Stimulated activated naive CD8-positive, alpha-beta T cell treated with anti-CD3 and anti-CD28 coated beads, Interleukin-15, Interleukin-2, amounts not matched to agents 100 ng/mL and 50 ng/mL, for 24 hours (primary cell): ENCODE measurements at regions not wholly inside any gene's neighbourhood (a gene's known extent, or its start where the extent isn't known, plus 50 kb on each side); places are given as distances from the start of the nearest gene placed in this dataset.

Experiments used
- H3K27ac Mint-ChIP-seq: one replicate; pipeline ENCODE4 v1.8.0; 2021; ENCODE audit warnings: mild to moderate bottlenecking, mixed read lengths
- H3K27me3 Mint-ChIP-seq: one replicate; pipeline ENCODE4 v1.8.0; 2021; ENCODE audit warnings: mixed read lengths
- H3K36me3 Mint-ChIP-seq: one replicate; pipeline ENCODE4 v1.8.0; 2021; ENCODE audit warnings: low read depth, mixed read lengths
- H3K4me1 Mint-ChIP-seq: one replicate; pipeline ENCODE4 v1.8.0; 2021; ENCODE audit warnings: low read depth, mixed read lengths
- H3K4me3 Mint-ChIP-seq: one replicate; pipeline ENCODE4 v1.8.0; 2021; ENCODE audit warnings: mild to moderate bottlenecking, mixed read lengths
- H3K9me3 Mint-ChIP-seq: one replicate; pipeline ENCODE4 v1.8.0; 2021; ENCODE audit warnings: mixed read lengths

DNA sequence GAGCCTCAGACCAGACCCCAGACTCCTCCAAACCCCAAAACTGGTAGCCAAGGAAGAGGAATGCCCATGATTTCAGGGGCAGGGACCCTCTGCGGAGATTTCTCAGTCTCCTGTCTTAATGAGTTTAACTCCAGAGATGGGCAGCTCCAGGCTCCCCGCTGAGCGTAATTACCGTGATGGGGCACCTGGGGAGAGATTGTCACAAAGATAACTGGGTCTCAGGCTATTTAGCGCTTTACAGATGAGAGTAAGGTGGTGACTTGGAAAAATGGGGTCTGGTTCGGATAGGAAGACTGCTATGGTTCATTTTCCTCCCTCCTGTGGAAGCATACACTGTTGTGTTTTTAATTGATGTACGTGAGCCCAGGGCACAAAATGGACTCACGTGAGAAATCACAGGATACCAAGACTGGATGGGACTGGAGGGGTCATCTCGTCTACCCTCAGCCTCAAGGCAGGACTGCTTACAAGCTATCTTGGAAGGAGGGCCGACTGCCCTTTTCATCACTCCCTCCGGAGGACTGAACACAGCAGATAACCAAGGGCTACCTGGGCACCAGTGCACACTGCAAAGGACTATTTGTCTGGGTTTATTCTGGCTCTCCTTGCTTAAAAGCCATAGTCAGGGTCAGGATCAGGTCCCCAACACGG is 427.8 kb downstream of the ZNF521 start:
- Mint-ChIP-seq H3K4me3 (no peak overlapping the region), H3K9me3 (no peaks in the 10 kb centered on the region), H3K27me3 (no peaks in the 10 kb centered on the region), H3K27ac (no peak overlapping the region), H3K36me3 (no peaks in the 10 kb centered on the region), H3K4me1 (peaks cover 21% of the 10 kb centered on the region)

DNA sequence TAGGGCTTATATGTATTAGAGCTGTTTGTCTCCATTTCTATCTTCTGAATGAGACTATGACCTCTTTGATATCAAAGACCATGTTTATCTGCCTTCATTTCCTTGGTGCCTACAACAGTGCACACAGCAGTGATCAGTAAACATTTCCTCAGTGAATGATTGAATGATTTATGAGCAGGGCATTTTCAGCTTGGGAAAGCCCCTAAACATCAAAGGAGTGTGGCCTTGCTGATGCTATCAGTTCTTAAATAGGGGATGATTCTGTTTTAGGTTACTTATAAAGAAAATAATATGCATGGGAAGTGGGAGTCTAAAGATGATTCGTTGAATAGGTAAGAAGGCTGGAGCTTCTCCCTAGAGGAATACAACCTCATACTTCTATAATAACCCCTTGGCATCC is 425.3 kb downstream of the ZNF521 start:
- Mint-ChIP-seq H3K36me3 (no peaks in the 10 kb centered on the region), H3K9me3 (no peaks in the 10 kb centered on the region), H3K4me3 (no peak overlapping the region), H3K27me3 (no peaks in the 10 kb centered on the region), H3K27ac (no peak overlapping the region), H3K4me1 (peaks cover 21% of the 10 kb centered on the region)

DNA sequence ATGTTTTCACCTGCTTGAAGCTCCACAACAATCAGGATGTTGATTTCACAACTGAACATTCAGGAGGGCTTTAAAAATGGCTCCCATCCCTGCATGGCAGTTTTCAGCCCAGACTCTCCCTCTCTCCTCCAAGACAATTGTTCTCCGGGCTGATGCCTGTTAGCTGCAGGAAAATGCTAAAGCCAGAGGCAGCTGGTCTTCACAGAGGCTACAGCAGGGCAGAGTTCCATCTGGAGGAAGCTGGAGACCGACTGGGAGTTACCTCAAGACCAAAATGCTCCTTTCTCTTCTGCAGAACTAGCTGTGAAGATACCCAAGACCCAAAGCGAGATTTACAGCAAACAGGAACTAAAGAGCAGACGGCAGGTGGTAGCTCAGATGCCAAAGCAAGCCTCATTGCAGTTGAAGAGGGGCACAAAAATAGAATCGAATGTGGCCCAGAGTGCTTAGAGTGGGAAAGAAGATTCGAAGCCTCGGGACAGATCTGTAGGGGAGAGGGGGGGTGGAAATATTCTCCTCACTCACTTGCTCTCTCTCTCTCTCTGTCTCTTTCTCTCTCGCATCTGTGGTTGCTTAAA is 423.6 kb downstream of the ZNF521 start:
- Mint-ChIP-seq H3K9me3 (no peaks in the 10 kb centered on the region), H3K4me1 (peaks cover 16% of the 10 kb centered on the region), H3K36me3 (no peaks in the 10 kb centered on the region), H3K27ac (no peak overlapping the region), H3K27me3 (no peaks in the 10 kb centered on the region), H3K4me3 (no peak overlapping the region)

DNA sequence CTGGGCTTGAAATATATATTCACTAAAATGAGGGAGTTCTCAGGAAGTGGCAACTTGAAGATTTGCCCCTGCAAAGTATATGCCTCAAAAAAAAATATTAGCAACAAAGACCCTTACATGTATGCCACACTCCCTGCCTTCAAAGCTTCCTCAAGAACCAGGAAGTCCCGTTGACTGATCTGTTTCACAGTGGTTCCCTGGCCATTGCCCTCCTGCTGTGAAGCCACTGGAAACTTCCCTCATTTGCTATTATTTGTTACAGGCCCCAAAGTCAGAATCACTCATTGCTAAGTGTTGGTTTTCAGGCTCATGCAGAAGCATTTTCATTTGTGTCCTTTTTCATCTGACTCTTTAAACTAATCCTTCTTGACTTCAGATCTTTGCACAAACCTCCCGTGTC is 421.5 kb downstream of the ZNF521 start:
- peaks cover 13% of the 10 kb centered on the region for H3K4me1 Mint-ChIP-seq
- H3K27ac Mint-ChIP-seq = no peak overlapping the region

DNA sequence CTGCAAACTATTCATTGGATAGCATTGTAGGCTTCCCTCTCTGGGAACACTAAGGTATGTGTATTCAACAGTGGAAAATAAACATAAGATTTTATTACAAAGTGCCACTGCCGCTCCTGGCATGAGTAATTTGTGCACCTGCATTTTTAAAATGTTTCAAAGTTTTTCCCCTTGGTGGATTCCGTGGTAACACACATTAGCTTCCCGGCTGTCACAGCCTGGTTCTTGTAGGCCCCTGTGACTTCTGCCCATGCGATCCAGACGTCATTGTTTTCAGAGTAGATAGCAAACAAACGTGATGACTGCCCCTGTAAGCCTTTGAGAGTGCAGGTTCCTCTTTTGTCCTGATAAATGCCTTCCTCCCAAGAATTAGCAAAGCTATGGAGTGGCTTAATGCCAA is 421.0 kb downstream of the ZNF521 start:
- Mint-ChIP-seq H3K4me3 (no peak overlapping the region), H3K4me1 (peaks cover 13% of the 10 kb centered on the region), H3K9me3 (no peaks in the 10 kb centered on the region), H3K27me3 (no peaks in the 10 kb centered on the region), H3K27ac (no peak overlapping the region), H3K36me3 (no peaks in the 10 kb centered on the region)

More for the DNA sequence above, 421.5 kb downstream of the ZNF521 start:
- Mint-ChIP-seq H3K4me3 (no peak overlapping the region), H3K36me3 (no peaks in the 10 kb centered on the region), H3K9me3 (no peaks in the 10 kb centered on the region), H3K27me3 (no peaks in the 10 kb centered on the region)

DNA sequence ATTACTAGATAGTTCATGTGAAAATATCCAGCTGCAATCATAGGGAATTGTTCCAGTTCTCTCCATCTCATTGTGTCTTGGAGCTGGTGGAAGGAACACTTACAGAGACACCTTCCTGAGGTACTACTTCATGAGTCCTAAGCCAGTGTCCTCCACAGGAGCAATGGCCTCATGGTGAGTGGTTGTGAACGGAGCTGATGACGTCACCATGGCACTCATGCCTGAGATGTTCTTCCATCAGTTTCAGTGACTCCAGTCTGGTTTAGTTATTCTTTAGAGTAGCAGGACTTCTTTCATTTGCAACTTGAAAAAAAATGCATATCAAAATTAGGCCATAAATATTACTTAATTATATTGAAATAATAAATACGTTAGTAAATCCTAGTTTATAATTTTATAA is 418.6 kb downstream of the ZNF521 start:
- Mint-ChIP-seq H3K4me1 (peaks cover 11% of the 10 kb centered on the region), H3K27ac (no peak overlapping the region), H3K4me3 (no peak overlapping the region), H3K27me3 (no peaks in the 10 kb centered on the region), H3K36me3 (no peaks in the 10 kb centered on the region), H3K9me3 (no peaks in the 10 kb centered on the region)

DNA sequence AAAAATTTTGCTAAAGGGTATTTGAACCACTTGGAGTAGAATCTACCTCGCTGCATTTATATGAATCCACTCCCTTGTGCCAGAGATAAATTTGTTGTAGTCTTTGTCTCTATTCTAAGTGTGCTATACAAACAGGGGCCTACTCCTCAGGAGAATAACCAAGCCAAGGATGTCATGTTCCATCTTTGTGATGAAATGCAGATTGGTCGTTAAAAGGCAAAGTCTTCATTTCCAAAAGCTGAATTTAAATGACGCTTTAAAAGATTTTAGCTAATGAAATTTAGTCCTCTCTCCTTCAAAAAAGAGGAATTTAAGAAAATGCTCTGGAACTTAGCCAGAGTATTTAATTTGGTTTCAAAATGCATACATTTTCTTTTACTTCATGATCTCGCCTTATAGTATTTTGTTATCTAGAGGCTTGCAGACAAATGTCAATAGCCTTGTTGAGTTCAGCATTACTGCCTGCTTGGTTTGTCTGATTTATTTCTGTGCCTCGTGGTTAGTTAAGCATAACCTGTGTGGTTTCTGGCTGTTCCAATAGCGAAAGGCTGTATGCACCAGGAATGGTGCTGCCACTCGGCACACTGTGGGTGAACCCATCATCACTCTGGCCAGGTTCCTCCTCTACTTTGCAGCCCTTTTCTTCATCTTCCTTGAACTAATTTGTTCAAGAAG is 417.6 kb downstream of the ZNF521 start:
- no peaks in the 10 kb centered on the region for H3K27me3 Mint-ChIP-seq
- peaks cover 5% of the 10 kb centered on the region for H3K4me1 Mint-ChIP-seq
- no peak overlapping the region for H3K4me3 Mint-ChIP-seq
- no peaks in the 10 kb centered on the region for H3K36me3 Mint-ChIP-seq
- no peak overlapping the region for H3K27ac Mint-ChIP-seq
- no peaks in the 10 kb centered on the region for H3K9me3 Mint-ChIP-seq

DNA sequence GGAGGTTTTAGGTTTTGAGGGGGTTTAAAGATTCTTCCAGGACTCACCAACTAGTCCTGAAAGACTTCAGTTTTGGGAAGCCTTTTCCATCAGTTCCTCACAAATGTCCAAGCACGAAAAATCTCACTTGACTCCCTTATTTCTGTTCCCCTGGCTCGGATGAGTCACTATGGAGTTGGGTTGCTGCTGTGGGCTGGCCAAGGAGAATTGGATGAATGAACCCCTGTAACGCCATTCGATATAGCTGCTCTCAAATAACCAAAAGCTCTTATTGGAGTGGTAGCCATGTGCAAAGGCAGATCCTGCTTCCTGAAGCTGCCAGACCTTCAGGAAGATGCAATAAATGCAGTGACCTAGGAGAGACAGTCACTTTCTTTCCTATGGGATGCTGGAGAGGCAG is 417.0 kb downstream of the ZNF521 start:
- Mint-ChIP-seq H3K4me1 (peaks cover 4% of the 10 kb centered on the region), H3K27me3 (no peaks in the 10 kb centered on the region), H3K36me3 (no peaks in the 10 kb centered on the region), H3K9me3 (no peaks in the 10 kb centered on the region), H3K4me3 (no peak overlapping the region), H3K27ac (no peak overlapping the region)

- H3K4me3 Mint-ChIP-seq = no peak overlapping the region
- no peaks in the 10 kb centered on the region for H3K27me3 Mint-ChIP-seq
- no peaks in the 10 kb centered on the region for H3K36me3 Mint-ChIP-seq
- no peaks in the 10 kb centered on the region for H3K4me1 Mint-ChIP-seq
- no peak overlapping the region for H3K27ac Mint-ChIP-seq
- no peaks in the 10 kb centered on the region for H3K9me3 Mint-ChIP-seq
Measured at GRCh38 chr18:24935896-24936295, 416.1 kb downstream of the ZNF521 start.

DNA sequence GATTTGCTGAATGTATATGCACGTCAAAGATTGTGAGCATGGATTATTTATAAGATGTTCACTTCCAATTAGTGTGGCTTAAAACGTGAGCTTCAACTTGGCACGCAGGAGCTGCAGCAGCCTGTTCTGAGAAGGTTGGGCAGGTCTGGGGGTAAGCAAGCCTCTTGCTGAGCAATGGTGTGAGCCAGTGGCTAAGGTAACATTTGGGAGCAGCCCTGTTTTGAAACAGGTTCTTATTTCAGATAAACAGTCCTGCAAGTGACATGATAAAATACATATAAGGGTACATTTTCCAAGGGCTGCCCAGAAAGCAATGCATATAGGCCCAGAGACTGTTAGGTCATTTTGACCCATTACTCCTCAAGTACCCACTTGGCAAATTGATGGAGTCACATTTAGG is 415.3 kb downstream of the ZNF521 start:
- Mint-ChIP-seq H3K36me3 (no peaks in the 10 kb centered on the region), H3K9me3 (no peaks in the 10 kb centered on the region), H3K4me1 (no peaks in the 10 kb centered on the region), H3K27me3 (no peaks in the 10 kb centered on the region), H3K27ac (no peak overlapping the region), H3K4me3 (no peak overlapping the region)

DNA sequence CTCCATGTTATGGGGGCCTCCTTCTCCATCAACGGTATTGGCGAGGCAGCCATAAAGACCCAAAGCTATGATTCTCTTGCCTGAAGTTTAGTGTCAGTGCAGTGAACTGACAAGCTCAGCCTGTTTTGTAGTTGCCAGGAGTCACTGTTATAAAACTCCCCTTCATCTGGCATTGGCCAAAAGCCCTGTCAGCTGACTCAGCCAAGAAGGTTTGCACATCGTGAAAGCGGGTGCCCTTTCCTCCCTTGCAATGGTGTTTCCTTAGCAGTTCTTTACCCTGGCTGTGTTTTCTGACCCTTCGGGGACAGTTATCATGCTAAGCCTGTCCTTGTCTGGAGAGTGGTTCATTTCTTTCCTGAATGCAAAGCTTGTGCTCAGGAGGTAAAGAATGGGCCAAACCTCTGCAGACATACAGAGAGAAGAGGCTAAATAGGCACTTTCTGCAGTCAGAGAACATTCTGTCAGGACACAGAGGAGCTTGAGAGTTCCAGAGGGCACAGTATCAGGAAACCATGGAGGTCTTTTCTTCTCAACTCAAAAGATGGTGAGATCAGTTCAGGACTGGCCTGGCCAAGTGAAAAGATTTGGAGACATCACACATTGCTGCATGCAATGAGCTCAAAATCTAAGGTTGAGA is 414.2 kb downstream of the ZNF521 start:
- Mint-ChIP-seq H3K4me3 (no peak overlapping the region), H3K4me1 (no peaks in the 10 kb centered on the region), H3K9me3 (no peaks in the 10 kb centered on the region), H3K27me3 (no peaks in the 10 kb centered on the region), H3K36me3 (no peaks in the 10 kb centered on the region), H3K27ac (no peak overlapping the region)

DNA sequence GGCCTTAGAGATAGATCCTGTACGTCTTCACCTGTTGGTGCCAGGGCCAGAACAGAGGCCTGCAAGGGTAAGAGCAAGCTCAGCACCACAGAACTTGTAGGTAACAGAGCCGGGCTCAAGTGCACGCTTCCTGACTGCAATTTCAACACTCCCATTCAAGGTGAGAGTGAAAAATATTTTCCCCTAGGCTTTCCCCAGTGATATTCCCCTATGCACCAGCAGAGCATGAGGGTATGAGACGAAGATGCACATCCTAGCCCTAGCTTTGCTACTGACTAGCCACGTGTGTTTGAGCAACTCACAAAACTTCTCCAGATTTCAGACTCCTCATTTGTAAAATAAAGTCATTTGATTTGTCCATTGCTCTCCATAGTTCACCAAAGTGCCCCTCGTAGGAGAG is 411.6 kb downstream of the ZNF521 start:
- Mint-ChIP-seq H3K27me3 (no peaks in the 10 kb centered on the region), H3K36me3 (no peaks in the 10 kb centered on the region), H3K4me3 (no peak overlapping the region)

GRCh38 chr18:24941174-24941951 is 410.6 kb downstream of the ZNF521 start:
- H3K9me3 Mint-ChIP-seq = no peaks in the 10 kb centered on the region
- H3K4me3 Mint-ChIP-seq = no peak overlapping the region
- H3K27me3 Mint-ChIP-seq = no peaks in the 10 kb centered on the region
- no peak overlapping the region for H3K27ac Mint-ChIP-seq
- H3K4me1 Mint-ChIP-seq = no peaks in the 10 kb centered on the region
- H3K36me3 Mint-ChIP-seq = no peaks in the 10 kb centered on the region

More for the DNA sequence above, 411.6 kb downstream of the ZNF521 start:
- Mint-ChIP-seq H3K9me3 (no peaks in the 10 kb centered on the region), H3K4me1 (no peaks in the 10 kb centered on the region), H3K27ac (no peak overlapping the region)

GRCh38 chr18:24942144-24942543 is 409.8 kb downstream of the ZNF521 start:
- no peak overlapping the region for H3K27ac Mint-ChIP-seq
- H3K27me3 Mint-ChIP-seq = no peaks in the 10 kb centered on the region
- H3K4me3 Mint-ChIP-seq = no peak overlapping the region
- H3K4me1 Mint-ChIP-seq = no peaks in the 10 kb centered on the region
- H3K36me3 Mint-ChIP-seq = no peaks in the 10 kb centered on the region
- H3K9me3 Mint-ChIP-seq = no peaks in the 10 kb centered on the region
